NCI-H345 treated with DMSO at 0.1 percent for 48 hours (cell line): ENCODE measurements at regions not wholly inside any gene's neighbourhood (a gene's known extent, or its start where the extent isn't known, plus 50 kb on each side); places are given as distances from the start of the nearest gene placed in this dataset.

ENCODE experiments used
- DNase-seq: peaks from one replicate; lab custom pipeline; 2025; ENCODE audit not compliant: unreplicated experiment; lab: John Stamatoyannopoulos, UW

GRCh38 chr21:26225046-26225445 is 54.5 kb upstream of the APP start:
- DNase-seq: no peak

- no peak for DNase-seq
Observed at GRCh38 chr21:26224366-26224765, 53.8 kb upstream of the APP start.
